ENCODE measurements at regions not wholly inside any gene's neighbourhood (a gene's known extent, or its start where the extent isn't known, plus 50 kb on each side); places are given as distances from the start of the nearest gene placed in this dataset.

- TF ChIP-seq, protein P1, sequence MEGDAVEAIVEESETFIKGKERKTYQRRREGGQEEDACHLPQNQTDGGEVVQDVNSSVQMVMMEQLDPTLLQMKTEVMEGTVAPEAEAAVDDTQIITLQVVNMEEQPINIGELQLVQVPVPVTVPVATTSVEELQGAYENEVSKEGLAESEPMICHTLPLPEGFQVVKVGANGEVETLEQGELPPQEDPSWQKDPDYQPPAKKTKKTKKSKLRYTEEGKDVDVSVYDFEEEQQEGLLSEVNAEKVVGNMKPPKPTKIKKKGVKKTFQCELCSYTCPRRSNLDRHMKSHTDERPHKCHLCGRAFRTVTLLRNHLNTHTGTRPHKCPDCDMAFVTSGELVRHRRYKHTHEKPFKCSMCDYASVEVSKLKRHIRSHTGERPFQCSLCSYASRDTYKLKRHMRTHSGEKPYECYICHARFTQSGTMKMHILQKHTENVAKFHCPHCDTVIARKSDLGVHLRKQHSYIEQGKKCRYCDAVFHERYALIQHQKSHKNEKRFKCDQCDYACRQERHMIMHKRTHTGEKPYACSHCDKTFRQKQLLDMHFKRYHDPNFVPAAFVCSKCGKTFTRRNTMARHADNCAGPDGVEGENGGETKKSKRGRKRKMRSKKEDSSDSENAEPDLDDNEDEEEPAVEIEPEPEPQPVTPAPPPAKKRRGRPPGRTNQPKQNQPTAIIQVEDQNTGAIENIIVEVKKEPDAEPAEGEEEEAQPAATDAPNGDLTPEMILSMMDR (IDR thresholded peaks at IDR 0.05; ENCODE audit: insufficient read depth, low read depth, low read length) = no peak
- no peak for TF ChIP-seq EZH2 (IDR thresholded peaks at IDR 0.05; ENCODE audit: insufficient read depth, low read length)
Measured at GRCh38 chr3:99505646-99506269, 132.6 kb upstream of the COL8A1 start.
